T-helper 17 cell (primary cell): ENCODE measurements at regions not wholly inside any gene's neighbourhood (a gene's known extent, or its start where the extent isn't known, plus 50 kb on each side); places are given as distances from the start of the nearest gene placed in this dataset.

ENCODE experiments used
- ATAC-seq: fragments of 150-1000 bp; cut with Tn5 transposase; 2 replicates; pipeline ENCODE4 v1.10.0; 2021; ENCODE audit warnings: mild to moderate bottlenecking, moderate library complexity
- DNase-seq, 3 donors: peaks; one replicate each; pipeline versions ENCODE4 v3.0.0 to v3.0.0-alpha.2; 2020 to 2021
- H3K9me3 ChIP-seq: one replicate; pipeline ENCODE4 v1.7.0; 2013; ENCODE audit warnings: low read length, mild to moderate bottlenecking; ENCODE audit not compliant: control insufficient read depth, poor library complexity, severe bottlenecking
- H3K27ac Mint-ChIP-seq: one replicate; pipeline ENCODE4 v1.8.0; 2022; ENCODE audit warnings: mild to moderate bottlenecking, moderate library complexity, mixed read lengths
- H3K27me3 Mint-ChIP-seq: one replicate; pipeline ENCODE4 v1.8.0; 2022; ENCODE audit warnings: mixed read lengths
- H3K36me3 Mint-ChIP-seq: one replicate; pipeline ENCODE4 v1.8.0; 2022; ENCODE audit warnings: low read depth, mixed read lengths
- H3K4me1 Mint-ChIP-seq: one replicate; pipeline ENCODE4 v1.8.0; 2022; ENCODE audit warnings: mild to moderate bottlenecking, mixed read lengths
- H3K4me3 Mint-ChIP-seq: one replicate; pipeline ENCODE4 v1.8.0; 2022; ENCODE audit warnings: mild to moderate bottlenecking, moderate library complexity, mixed read lengths

- H3K27me3 Mint-ChIP-seq: peaks cover 11% of the 10 kb centered on the region
- ATAC-seq: no peak
- H3K36me3 Mint-ChIP-seq: no peaks in the 10 kb centered on the region
- no peak for DNase-seq
- no peaks in the 10 kb centered on the region for H3K4me1 Mint-ChIP-seq
- H3K9me3 ChIP-seq: no peaks in the 10 kb centered on the region
- H3K27ac Mint-ChIP-seq: no peak overlapping the region
- H3K4me3 Mint-ChIP-seq: no peak overlapping the region
Measured at GRCh38 chr10:2117641-2118040, 380.3 kb upstream of the ADARB2 start.

- Mint-ChIP-seq H3K27me3 (peaks cover 3% of the 10 kb centered on the region), H3K4me1 (no peaks in the 10 kb centered on the region), H3K36me3 (no peaks in the 10 kb centered on the region), H3K27ac (no peak overlapping the region), H3K4me3 (no peak overlapping the region)
- DNase-seq: no peak
- no peaks in the 10 kb centered on the region for H3K9me3 ChIP-seq
- no peak for ATAC-seq
Measured at GRCh38 chr10:2111965-2112364, 374.6 kb upstream of the ADARB2 start.

GRCh38 chr10:2108496-2108895 lies 371.2 kb upstream of the ADARB2 start:
- H3K9me3 ChIP-seq: no peaks in the 10 kb centered on the region
- no peak overlapping the region for H3K27ac Mint-ChIP-seq
- ATAC-seq: no peak
- DNase-seq: no peak
- H3K4me1 Mint-ChIP-seq: no peaks in the 10 kb centered on the region
- no peaks in the 10 kb centered on the region for H3K36me3 Mint-ChIP-seq
- H3K4me3 Mint-ChIP-seq: no peak overlapping the region
- H3K27me3 Mint-ChIP-seq: peaks cover 5% of the 10 kb centered on the region

- Mint-ChIP-seq H3K36me3 (no peaks in the 10 kb centered on the region), H3K27me3 (peaks cover 5% of the 10 kb centered on the region), H3K27ac (no peak overlapping the region), H3K4me3 (no peak overlapping the region), H3K4me1 (no peaks in the 10 kb centered on the region)
- no peaks in the 10 kb centered on the region for H3K9me3 ChIP-seq
- no peak for DNase-seq
- ATAC-seq: no peak
Measured at GRCh38 chr10:2106641-2107040, 369.3 kb upstream of the ADARB2 start.

GRCh38 chr10:2099321-2099720 lies 362.0 kb upstream of the ADARB2 start:
- Mint-ChIP-seq H3K4me3 (no peak overlapping the region), H3K36me3 (no peaks in the 10 kb centered on the region), H3K4me1 (no peaks in the 10 kb centered on the region), H3K27me3 (no peaks in the 10 kb centered on the region), H3K27ac (no peak overlapping the region)
- H3K9me3 ChIP-seq: no peaks in the 10 kb centered on the region
- ATAC-seq (no peak), DNase-seq (no peak)

GRCh38 chr10:2097937-2098336 lies 360.6 kb upstream of the ADARB2 start:
- no peak for DNase-seq
- no peak for ATAC-seq
- no peak overlapping the region for H3K4me3 Mint-ChIP-seq
- H3K27ac Mint-ChIP-seq: no peak overlapping the region
- no peaks in the 10 kb centered on the region for H3K27me3 Mint-ChIP-seq
- H3K4me1 Mint-ChIP-seq: no peaks in the 10 kb centered on the region
- H3K9me3 ChIP-seq: no peaks in the 10 kb centered on the region
- no peaks in the 10 kb centered on the region for H3K36me3 Mint-ChIP-seq

GRCh38 chr10:2094171-2094570 lies 356.8 kb upstream of the ADARB2 start:
- Mint-ChIP-seq H3K4me1 (no peaks in the 10 kb centered on the region), H3K36me3 (no peaks in the 10 kb centered on the region), H3K27ac (no peak overlapping the region), H3K4me3 (no peak overlapping the region), H3K27me3 (no peaks in the 10 kb centered on the region)
- ATAC-seq (no peak), DNase-seq (no peak)
- no peaks in the 10 kb centered on the region for H3K9me3 ChIP-seq

GRCh38 chr10:2083591-2083990 lies 346.3 kb upstream of the ADARB2 start:
- H3K9me3 ChIP-seq: peaks cover 2% of the 10 kb centered on the region
- ATAC-seq (no peak), DNase-seq (no peak)
- Mint-ChIP-seq H3K4me3 (no peak overlapping the region), H3K27me3 (peaks cover 13% of the 10 kb centered on the region), H3K36me3 (no peaks in the 10 kb centered on the region), H3K27ac (no peak overlapping the region), H3K4me1 (no peaks in the 10 kb centered on the region)

- no peak for ATAC-seq
- Mint-ChIP-seq H3K4me1 (no peaks in the 10 kb centered on the region), H3K27ac (no peak overlapping the region), H3K4me3 (no peak overlapping the region), H3K36me3 (no peaks in the 10 kb centered on the region), H3K27me3 (peaks cover 20% of the 10 kb centered on the region)
- no peak for DNase-seq
- H3K9me3 ChIP-seq: peaks cover 2% of the 10 kb centered on the region
Measured at GRCh38 chr10:2081501-2081900, 344.2 kb upstream of the ADARB2 start.

GRCh38 chr10:2079603-2080078 lies 342.3 kb upstream of the ADARB2 start:
- Mint-ChIP-seq H3K4me1 (no peaks in the 10 kb centered on the region), H3K27me3 (peaks cover 29% of the 10 kb centered on the region), H3K27ac (no peak overlapping the region), H3K4me3 (no peak overlapping the region), H3K36me3 (no peaks in the 10 kb centered on the region)
- no peaks in the 10 kb centered on the region for H3K9me3 ChIP-seq
- ATAC-seq (no peak), DNase-seq (no peak)

- DNase-seq (no peak), ATAC-seq (no peak)
- H3K27ac Mint-ChIP-seq: no peak overlapping the region
- H3K4me3 Mint-ChIP-seq: no peak overlapping the region
- peaks cover 29% of the 10 kb centered on the region for H3K27me3 Mint-ChIP-seq
- H3K9me3 ChIP-seq: no peaks in the 10 kb centered on the region
- H3K4me1 Mint-ChIP-seq: no peaks in the 10 kb centered on the region
- no peaks in the 10 kb centered on the region for H3K36me3 Mint-ChIP-seq
Measured at GRCh38 chr10:2077231-2077630, 339.9 kb upstream of the ADARB2 start.

GRCh38 chr10:2076528-2076927 lies 339.2 kb upstream of the ADARB2 start:
- H3K27me3 Mint-ChIP-seq: peaks cover 29% of the 10 kb centered on the region
- H3K36me3 Mint-ChIP-seq: no peaks in the 10 kb centered on the region
- DNase-seq: no peak
- no peaks in the 10 kb centered on the region for H3K4me1 Mint-ChIP-seq
- no peak for ATAC-seq
- H3K9me3 ChIP-seq: no peaks in the 10 kb centered on the region
- H3K4me3 Mint-ChIP-seq: no peak overlapping the region
- H3K27ac Mint-ChIP-seq: no peak overlapping the region

- Mint-ChIP-seq H3K4me3 (no peak overlapping the region), H3K4me1 (no peaks in the 10 kb centered on the region), H3K36me3 (peaks cover 2% of the 10 kb centered on the region), H3K27ac (no peak overlapping the region), H3K27me3 (no peaks in the 10 kb centered on the region)
- no peak for ATAC-seq
- DNase-seq: no peak
- H3K9me3 ChIP-seq: no peaks in the 10 kb centered on the region
Measured at GRCh38 chr10:2067015-2067414, 329.7 kb upstream of the ADARB2 start.

GRCh38 chr10:2054728-2055127 lies 317.4 kb upstream of the ADARB2 start:
- Mint-ChIP-seq H3K4me3 (no peak overlapping the region), H3K36me3 (no peaks in the 10 kb centered on the region), H3K27me3 (peaks cover 25% of the 10 kb centered on the region), H3K27ac (no peak overlapping the region), H3K4me1 (no peaks in the 10 kb centered on the region)
- H3K9me3 ChIP-seq: no peaks in the 10 kb centered on the region
- DNase-seq: no peak
- ATAC-seq: no peak

GRCh38 chr10:2053805-2054204 lies 316.5 kb upstream of the ADARB2 start:
- H3K4me3 Mint-ChIP-seq: no peak overlapping the region
- H3K27me3 Mint-ChIP-seq: peaks cover 17% of the 10 kb centered on the region
- H3K9me3 ChIP-seq: no peaks in the 10 kb centered on the region
- no peaks in the 10 kb centered on the region for H3K4me1 Mint-ChIP-seq
- no peak overlapping the region for H3K27ac Mint-ChIP-seq
- DNase-seq: no peak
- H3K36me3 Mint-ChIP-seq: no peaks in the 10 kb centered on the region
- no peak for ATAC-seq
